H1 (cell line): ENCODE measurements at regions not wholly inside any gene's neighbourhood (a gene's known extent, or its start where the extent isn't known, plus 50 kb on each side); places are given as distances from the start of the nearest gene placed in this dataset.

Experiments used
- CTCF ChIA-PET: fragments of 300-600 bp; sonication (Branson Sonifier 250); formaldehyde crosslinking; loops from one replicate; lab custom pipeline; 2021; ENCODE audit not compliant: partially characterized antibody; lab: Charles Lee
- POLR2A ChIA-PET: fragments of 300-600 bp; sonication (Branson Sonifier 250); formaldehyde crosslinking; loops from one replicate; lab custom pipeline; 2021; ENCODE audit warnings: inconsistent platforms; ENCODE audit not compliant: partially characterized antibody; lab: Charles Lee
- DNase-seq, 2 experiments: peaks; one replicate each; pipeline versions ENCODE4 v3.0.0 to v3.0.0-alpha.2; 2010 to 2022; ENCODE audit warnings: low spot score in 2 of 2, low read depth in 1 of 2, mixed read lengths in 1 of 2
- FAIRE-seq: peaks from 2 replicates; lab custom pipeline; 2011; peaks lifted over from hg19 to GRCh38; lab: Jason Lieb, UNC
- H2AFZ ChIP-seq: 2 replicates; pipeline ENCODE4 v1.8.1; 2012; ENCODE audit warnings: low read length, inconsistent platforms
- H2AK5ac ChIP-seq: 2 replicates; pipeline ENCODE4 v1.6.1; 2013; ENCODE audit warnings: low read depth, low read length
- H2BK120ac ChIP-seq: replicated peaks from 2 replicates; pipeline ENCODE3; 2013; ENCODE audit warnings: low read depth, low read length, inconsistent platforms
- H2BK12ac ChIP-seq: 2 replicates; pipeline ENCODE4 v1.6.1; 2013; ENCODE audit warnings: low read depth, low read length
- H2BK15ac ChIP-seq: 2 replicates; pipeline ENCODE4 v1.6.1; 2013; ENCODE audit warnings: low read length
- H2BK20ac ChIP-seq: 2 replicates; pipeline ENCODE4 v1.6.1; 2013; ENCODE audit warnings: low read length
- H2BK5ac ChIP-seq: 2 replicates; pipeline ENCODE4 v1.6.1; 2013; ENCODE audit warnings: low read depth, low read length
- H3K14ac ChIP-seq: 2 replicates; pipeline ENCODE4 v1.6.1; 2013; ENCODE audit warnings: inconsistent platforms; ENCODE audit not compliant: insufficient read length
- H3K18ac ChIP-seq: 2 replicates; pipeline ENCODE4 v1.6.1; 2013; ENCODE audit warnings: low read length; ENCODE audit errors: extremely low read depth
- H3K23ac ChIP-seq: 2 replicates; pipeline ENCODE4 v1.6.1; 2013; ENCODE audit warnings: inconsistent platforms; ENCODE audit not compliant: insufficient read length
- H3K23me2 ChIP-seq: 2 replicates; pipeline ENCODE4 v1.6.1; 2013; ENCODE audit warnings: low read depth, low read length
- H3K27ac ChIP-seq: 2 replicates; pipeline ENCODE4 v1.6.1; 2011; ENCODE audit warnings: low read depth, low read length, inconsistent platforms
- H3K27me3 ChIP-seq, 4 experiments: replicated peaks in 1 of 4; 1 replicate in 1 of 4; 2 replicates in 3 of 4; pipeline versions ENCODE4 v1.6.1 to v1.8.1; 2011 to 2013; ENCODE audit warnings: low read length in 3 of 4, mild to moderate bottlenecking in 3 of 4, inconsistent platforms in 2 of 4, mixed read lengths in 2 of 4, moderate library complexity in 1 of 4; ENCODE audit not compliant: control insufficient read depth in 3 of 4, insufficient read depth in 3 of 4; ENCODE audit errors: extremely low read depth in 1 of 4
- H3K36me3 ChIP-seq, 4 experiments: 2 replicates each; pipeline versions ENCODE4 v1.6.1 to v1.8.1; 2011 to 2013; ENCODE audit warnings: mild to moderate bottlenecking in 4 of 4, low read length in 3 of 4, moderate library complexity in 2 of 4, control low read depth in 1 of 4, inconsistent platforms in 1 of 4; ENCODE audit not compliant: insufficient read depth in 4 of 4, control insufficient read depth in 2 of 4
- H3K4ac ChIP-seq: replicated peaks from 2 replicates; pipeline ENCODE3; 2013; ENCODE audit warnings: low read length, low read depth, mixed read lengths, inconsistent platforms; ENCODE audit not compliant: insufficient read length
- H3K4me1 ChIP-seq, 4 experiments: replicated peaks in 1 of 4; 1 replicate in 1 of 4; 2 replicates in 3 of 4; pipeline versions ENCODE4 v1.6.1 to v1.8.1; 2011 to 2013; ENCODE audit warnings: low read length in 3 of 4, inconsistent platforms in 2 of 4, mixed read lengths in 1 of 4; ENCODE audit not compliant: insufficient read depth in 4 of 4, control insufficient read depth in 3 of 4
- H3K4me2 ChIP-seq, 2 experiments: 2 replicates each; pipeline versions ENCODE4 v1.6.1 to v1.8.1; 2011 to 2013; ENCODE audit warnings: low read depth in 2 of 2, low read length in 2 of 2, control low read depth in 1 of 2, inconsistent platforms in 1 of 2, mild to moderate bottlenecking in 1 of 2; ENCODE audit not compliant: insufficient read depth in 1 of 2
- H3K4me3 ChIP-seq, 4 experiments: fragments of 200-600, 300-600 bp in 1 of 4; sonication (generic), shearing (Covaris generic), sonication (Bioruptor Twin) in 1 of 4; 2 replicates each; pipeline versions ENCODE4 v1.5.1 to v1.8.1; 2011 to 2016; ENCODE audit warnings: low read length in 4 of 4, low read depth in 3 of 4, control low read depth in 2 of 4, inconsistent platforms in 2 of 4, mild to moderate bottlenecking in 2 of 4, mixed read lengths in 1 of 4, moderate library complexity in 1 of 4; ENCODE audit not compliant: insufficient read depth in 2 of 4; ENCODE audit errors: extremely low read depth in 1 of 4
- H3K56ac ChIP-seq: replicated peaks from 2 replicates; pipeline ENCODE3; 2013; ENCODE audit warnings: low read depth, mild to moderate bottlenecking, mixed read lengths, low read length, inconsistent platforms; ENCODE audit not compliant: insufficient read length
- H3K79me1 ChIP-seq: 2 replicates; pipeline ENCODE4 v1.6.1; 2013; ENCODE audit warnings: low read depth, low read length, control low read depth
- H3K79me2 ChIP-seq, 2 experiments: 2 replicates each; pipeline versions ENCODE4 v1.6.1 to v1.8.1; 2012 to 2013; ENCODE audit warnings: low read length in 2 of 2, mild to moderate bottlenecking in 2 of 2, inconsistent platforms in 1 of 2; ENCODE audit not compliant: insufficient read depth in 2 of 2, control insufficient read depth in 1 of 2
- H3K9ac ChIP-seq, 4 experiments: replicated peaks in 1 of 4; 1 replicate in 1 of 4; 2 replicates in 3 of 4; pipeline versions ENCODE4 v1.6.1 to v1.8.1; 2011 to 2013; ENCODE audit warnings: low read depth in 3 of 4, low read length in 3 of 4, control low read depth in 2 of 4, mild to moderate bottlenecking in 2 of 4, moderate library complexity in 2 of 4, inconsistent platforms in 1 of 4; ENCODE audit errors: extremely low read depth in 1 of 4
- H3K9me3 ChIP-seq, 2 experiments: 2 replicates each; pipeline versions ENCODE4 v1.6.1 to v1.8.1; 2012 to 2013; ENCODE audit warnings: mild to moderate bottlenecking in 2 of 2, moderate library complexity in 2 of 2, control low read depth in 1 of 2, inconsistent platforms in 1 of 2, low read depth in 1 of 2, low read length in 1 of 2, mixed read lengths in 1 of 2; ENCODE audit not compliant: insufficient read depth in 2 of 2
- H4K20me1 ChIP-seq, 2 experiments: replicated peaks in 1 of 2; 2 replicates each; pipeline versions ENCODE3 to v1.8.1; 2011 to 2013; ENCODE audit warnings: inconsistent platforms in 2 of 2, low read length in 2 of 2, mild to moderate bottlenecking in 1 of 2; ENCODE audit not compliant: insufficient read depth in 2 of 2, control insufficient read depth in 1 of 2
- H4K5ac ChIP-seq: 2 replicates; pipeline ENCODE4 v1.6.1; 2013; ENCODE audit warnings: low read length, low read depth, mixed read lengths, inconsistent platforms; ENCODE audit not compliant: insufficient read length
- H4K8ac ChIP-seq: 2 replicates; pipeline ENCODE4 v1.8.0; 2013; ENCODE audit warnings: mild to moderate bottlenecking, moderate library complexity, low read length, inconsistent platforms; ENCODE audit not compliant: insufficient read depth; ENCODE audit errors: extremely low read depth
- H4K91ac ChIP-seq: replicated peaks from 2 replicates; pipeline ENCODE3; 2013; ENCODE audit warnings: low read length, mixed read lengths, inconsistent platforms; ENCODE audit not compliant: insufficient read length
- BCL11A ChIP-seq, 2 experiments: IDR thresholded peaks; one replicate each; pipeline ENCODE4 v1.6.1; 2011; ENCODE audit warnings: low read depth in 2 of 2, low read length in 2 of 2, mild to moderate bottlenecking in 2 of 2
- CHD1 ChIP-seq: IDR thresholded peaks from 2 replicates; pipeline ENCODE4 v1.6.1; 2012; ENCODE audit warnings: low read depth, low read length, improper control_type of control experiment
- HDAC2 ChIP-seq, 2 experiments: fragments of 300-600 bp in 1 of 2; sonication (generic) in 1 of 2; IDR thresholded peaks; 2 replicates each; pipeline ENCODE4 v1.6.1; 2011 to 2012; ENCODE audit warnings: low read depth in 2 of 2, low read length in 2 of 2, mild to moderate bottlenecking in 2 of 2, moderate library complexity in 2 of 2, borderline replicate concordance in 1 of 2, inconsistent platforms in 1 of 2
- KDM4A ChIP-seq: IDR thresholded peaks from one replicate; pipeline ENCODE4 v1.7.1; 2012; ENCODE audit warnings: low read depth, mild to moderate bottlenecking, moderate library complexity, low read length, inconsistent platforms; ENCODE audit not compliant: severe bottlenecking
- NANOG ChIP-seq: IDR thresholded peaks from 2 replicates; pipeline ENCODE4 v1.6.1; 2011; ENCODE audit warnings: low read length, low read depth, mild to moderate bottlenecking, inconsistent platforms; ENCODE audit not compliant: insufficient read depth, poor library complexity, severe bottlenecking
- RBBP5 ChIP-seq: IDR thresholded peaks from 2 replicates; pipeline ENCODE4 v1.7.1; 2012; ENCODE audit warnings: low read depth, mild to moderate bottlenecking, inconsistent platforms, low read length, moderate library complexity, borderline replicate concordance
- RNF2 ChIP-seq: fragments of 200-900, 300-1000 bp; sonication (generic); IDR thresholded peaks from 2 replicates; pipeline ENCODE4 v1.7.1; 2016; ENCODE audit warnings: borderline replicate concordance, low read depth, mild to moderate bottlenecking, antibody characterized with exemption, low read length; ENCODE audit not compliant: poor library complexity, severe bottlenecking; ENCODE audit errors: missing control alignments
- SP4 ChIP-seq: IDR thresholded peaks from 2 replicates; pipeline ENCODE4 v1.6.1; 2012; ENCODE audit warnings: low read length, inconsistent platforms
- SUZ12 ChIP-seq: fragments of 200-600 bp; sonication (generic); IDR thresholded peaks from 2 replicates; pipeline ENCODE4 v1.6.1; 2012; ENCODE audit warnings: mild to moderate bottlenecking, inconsistent platforms, low read length, moderate library complexity, mixed read lengths
- TAF7 ChIP-seq: optimal IDR thresholded peaks from 2 replicates; pipeline ENCODE3; 2011; ENCODE audit warnings: low read depth, mild to moderate bottlenecking, inconsistent platforms, low read length, moderate library complexity, borderline replicate concordance
- TBP ChIP-seq: IDR thresholded peaks from 2 replicates; pipeline ENCODE4 v1.6.1; 2011; ENCODE audit warnings: low read depth, low read length, improper control_type of control experiment
- WGBS, 2 experiments: shearing (Covaris generic) in 1 of 2; methylation state at CpG; one replicate each; pipeline versions ENCODE4 v1.1.6 to v1.1.7; 2013 to 2015; ENCODE audit warnings: low lambda C conversion rate in 2 of 2, mixed read lengths in 2 of 2, inconsistent platforms in 1 of 2, low coverage in 1 of 2, missing lambda C conversion rate in 1 of 2; ENCODE audit not compliant: insufficient replicate concordance in 2 of 2, insufficient coverage in 1 of 2, insufficient read length in 1 of 2; ENCODE audit errors: extremely low coverage in 1 of 2, missing lambda C conversion rate in 1 of 2; 5-methylcytosine and 5-hydroxymethylcytosine counted together
- TF ChIP-seq, protein P1 (sequence below): IDR thresholded peaks from 2 replicates; pipeline ENCODE4 v1.6.1; 2012; ENCODE audit warnings: inconsistent platforms

DNA sequence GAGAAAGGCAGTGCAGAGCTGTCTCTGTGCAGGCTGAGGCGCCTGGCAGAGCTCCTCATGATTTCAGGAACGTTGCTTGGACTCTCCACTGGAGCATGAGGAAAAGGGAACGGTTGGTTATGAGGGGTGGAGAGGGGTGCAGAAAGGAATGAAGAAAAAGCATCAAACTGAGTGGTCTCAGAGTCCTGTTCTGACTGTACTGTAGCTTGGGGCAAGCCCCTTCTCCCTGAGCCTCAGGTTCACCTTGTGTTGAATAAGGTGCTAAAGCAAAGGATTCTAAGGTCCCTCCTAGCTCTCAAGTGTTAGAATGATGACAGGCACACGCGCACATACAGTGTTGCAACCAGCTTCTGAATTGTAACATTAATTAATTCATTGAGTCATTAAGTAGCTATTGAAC, 125.2 kb upstream of the PARP11 start:
- no peak overlapping the region for H4K91ac ChIP-seq
- H3K4me1 ChIP-seq: 0 out of 7 replicates have a peak, but pooled peaks cover 0 to 2% (median 0%) of the 10 kb centered on the region in 4 experiments
- DNase-seq (no peak), FAIRE-seq (no peak)
- H3K9ac ChIP-seq: no peak overlapping the region
- H3K36me3 ChIP-seq: no peaks in the 10 kb centered on the region
- no peaks in the 10 kb centered on the region for H4K20me1 ChIP-seq
- H3K4me2 ChIP-seq: no peak overlapping the region
- H3K4me3 ChIP-seq: no peak overlapping the region
- H2AK5ac ChIP-seq: no peak overlapping the region
- ChIA-PET CTCF (interaction anchor here (0.8 to 18.4 kb wide), 20 partner anchors 9 to 285 kb away, joined by 3 to 273 read pairs (median 4); partner anchors contain the start of gene CCND2), POLR2A (interaction anchor here (0.6 to 3.3 kb wide), 8 partner anchors 9 to 278 kb away, joined by 3 to 12 read pairs (median 3); partner anchors contain the start of gene CCND2)
- peak overlapping the region; percentile 19; the same call in 1 of the 2 replicates for H2BK20ac ChIP-seq
- H3K27ac ChIP-seq: no peak overlapping the region
- H3K79me2 ChIP-seq: no peaks in the 10 kb centered on the region
- WGBS, 2 experiments: 83% methylated on average over 5 of the region's 5 CpGs; no CpG with 5 or more reads in 1 of the 2 experiments
- H4K5ac ChIP-seq: no peak overlapping the region
- H3K14ac ChIP-seq: no peak overlapping the region
- no peak overlapping the region for H4K8ac ChIP-seq
- H3K79me1 ChIP-seq: no peaks in the 10 kb centered on the region
- H3K23me2 ChIP-seq: no peaks in the 10 kb centered on the region
- no peak overlapping the region for H2AFZ ChIP-seq
- no peak overlapping the region for H2BK120ac ChIP-seq
- no peak overlapping the region for H3K23ac ChIP-seq
- H3K4ac ChIP-seq: no peak overlapping the region
- no peak overlapping the region for H2BK15ac ChIP-seq
- no peak overlapping the region for H2BK5ac ChIP-seq
- peaks cover 5 to 8% of the 10 kb centered on the region in 2 experiments; a peak in 3 of 4 replicates for H3K9me3 ChIP-seq
- no peak overlapping the region for H3K18ac ChIP-seq
- H3K27me3 ChIP-seq: peaks cover 0 to 3% (median under 1%) of the 10 kb centered on the region in 4 experiments; a peak in 1 of 7 replicates
- 0 out of 2 replicates have a peak overlapping the region, but pooled peaks have one; percentile 22 for H2BK12ac ChIP-seq
- H3K56ac ChIP-seq: no peak overlapping the region
- TF ChIP-seq, protein P1, sequence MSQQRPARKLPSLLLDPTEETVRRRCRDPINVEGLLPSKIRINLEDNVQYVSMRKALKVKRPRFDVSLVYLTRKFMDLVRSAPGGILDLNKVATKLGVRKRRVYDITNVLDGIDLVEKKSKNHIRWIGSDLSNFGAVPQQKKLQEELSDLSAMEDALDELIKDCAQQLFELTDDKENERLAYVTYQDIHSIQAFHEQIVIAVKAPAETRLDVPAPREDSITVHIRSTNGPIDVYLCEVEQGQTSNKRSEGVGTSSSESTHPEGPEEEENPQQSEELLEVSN: no peak
- TF ChIP-seq SP4: no peak
- TF ChIP-seq NANOG: no peak
- no peak for TF ChIP-seq KDM4A
- no peak for TF ChIP-seq RNF2
- TF ChIP-seq SUZ12: no peak
- no peak for TF ChIP-seq TBP
- TF ChIP-seq RBBP5: no peak
- TF ChIP-seq CHD1: no peak
- no peak for TF ChIP-seq TAF7
- no peak for TF ChIP-seq BCL11A (IDR thresholded peaks at IDR 0.05; ENCODE audit: low read depth in 2 of 2, low read length in 2 of 2)
- TF ChIP-seq HDAC2 (IDR thresholded peaks at IDR 0.05; ENCODE audit: borderline replicate concordance in 1 of 2, low read depth in 2 of 2, low read length in 2 of 2): no peak
